ENCODE measurements at regions not wholly inside any gene's neighbourhood (a gene's known extent, or its start where the extent isn't known, plus 50 kb on each side); places are given as distances from the start of the nearest gene placed in this dataset.

GRCh38 chr5:171588790-171589189 is 169.3 kb downstream of the FGF18 start:
- Mint-ChIP-seq H3K27me3 (peaks cover 10% of the 10 kb centered on the region), H3K4me3 (no peak overlapping the region), H3K9me3 (ENCODE audit: insufficient read depth) (no peaks in the 10 kb centered on the region), H3K4me1 (no peaks in the 10 kb centered on the region), H3K27ac (no peak overlapping the region)
- ChIA-PET POLR2A (no interaction called here), CTCF (no interaction called here)
- TF ChIP-seq, protein P1, sequence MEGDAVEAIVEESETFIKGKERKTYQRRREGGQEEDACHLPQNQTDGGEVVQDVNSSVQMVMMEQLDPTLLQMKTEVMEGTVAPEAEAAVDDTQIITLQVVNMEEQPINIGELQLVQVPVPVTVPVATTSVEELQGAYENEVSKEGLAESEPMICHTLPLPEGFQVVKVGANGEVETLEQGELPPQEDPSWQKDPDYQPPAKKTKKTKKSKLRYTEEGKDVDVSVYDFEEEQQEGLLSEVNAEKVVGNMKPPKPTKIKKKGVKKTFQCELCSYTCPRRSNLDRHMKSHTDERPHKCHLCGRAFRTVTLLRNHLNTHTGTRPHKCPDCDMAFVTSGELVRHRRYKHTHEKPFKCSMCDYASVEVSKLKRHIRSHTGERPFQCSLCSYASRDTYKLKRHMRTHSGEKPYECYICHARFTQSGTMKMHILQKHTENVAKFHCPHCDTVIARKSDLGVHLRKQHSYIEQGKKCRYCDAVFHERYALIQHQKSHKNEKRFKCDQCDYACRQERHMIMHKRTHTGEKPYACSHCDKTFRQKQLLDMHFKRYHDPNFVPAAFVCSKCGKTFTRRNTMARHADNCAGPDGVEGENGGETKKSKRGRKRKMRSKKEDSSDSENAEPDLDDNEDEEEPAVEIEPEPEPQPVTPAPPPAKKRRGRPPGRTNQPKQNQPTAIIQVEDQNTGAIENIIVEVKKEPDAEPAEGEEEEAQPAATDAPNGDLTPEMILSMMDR (IDR thresholded peaks at IDR 0.05), result no peak
- TF ChIP-seq EZH2 (IDR thresholded peaks at IDR 0.05; ENCODE audit: borderline replicate concordance, insufficient read depth, low read depth, low read length, poor library complexity, severe bottlenecking), result no peak
- Histone ChIP-seq H3K27ac (ENCODE audit: low read length in 2 of 2) (no peak overlapping the region), H3K9ac (ENCODE audit: low read length) (no peak overlapping the region), H4K20me1 (ENCODE audit: control insufficient read depth, insufficient read depth, low read length, poor library complexity, severe bottlenecking) (no peaks in the 10 kb centered on the region), H3K79me2 (ENCODE audit: control insufficient read depth, insufficient read depth, low read length) (no peaks in the 10 kb centered on the region), H3K4me2 (replicated peaks; ENCODE audit: low read depth, low read length, poor library complexity, severe bottlenecking) (no peak overlapping the region), H3K27me3 (replicated peaks in 1 of 4; ENCODE audit: control extremely low read depth in 1 of 4, control insufficient read depth in 3 of 4, insufficient read depth in 4 of 4, low read length in 3 of 4) (peaks cover 0 to 2% (median 0%) of the 10 kb centered on the region in 4 experiments), H2AFZ (ENCODE audit: insufficient read depth, low read depth, low read length, poor library complexity, severe bottlenecking) (no peak overlapping the region), H3K4me3 (ENCODE audit: control extremely low read depth in 1 of 5, extremely low read depth in 1 of 5, insufficient read depth in 1 of 5, low read depth in 2 of 5, low read length in 4 of 5) (no peak overlapping the region), H3K36me3 (replicated peaks in 1 of 2; ENCODE audit: control extremely low read depth in 1 of 2, control insufficient read depth in 1 of 2, extremely low read depth in 1 of 2, insufficient read depth in 2 of 2, low read length in 1 of 2) (no peaks in the 10 kb centered on the region), H3K9me3 (ENCODE audit: control extremely low read depth in 1 of 3, control insufficient read depth in 2 of 3, insufficient read depth in 1 of 3, low read length in 2 of 3) (no peaks in the 10 kb centered on the region), H3K4me1 (ENCODE audit: control insufficient read depth in 2 of 2, insufficient read depth in 2 of 2, low read length in 2 of 2) (no peaks in the 10 kb centered on the region)
- DNase-seq, result no peak
- intact Hi-C loops (cut with micrococcal nuclease), result no loop called here
- no peak for ATAC-seq (ENCODE audit: low read depth)
- WGBS (ENCODE audit: insufficient coverage), result 91% methylated on average over 7 of the region's 8 CpGs

DNA sequence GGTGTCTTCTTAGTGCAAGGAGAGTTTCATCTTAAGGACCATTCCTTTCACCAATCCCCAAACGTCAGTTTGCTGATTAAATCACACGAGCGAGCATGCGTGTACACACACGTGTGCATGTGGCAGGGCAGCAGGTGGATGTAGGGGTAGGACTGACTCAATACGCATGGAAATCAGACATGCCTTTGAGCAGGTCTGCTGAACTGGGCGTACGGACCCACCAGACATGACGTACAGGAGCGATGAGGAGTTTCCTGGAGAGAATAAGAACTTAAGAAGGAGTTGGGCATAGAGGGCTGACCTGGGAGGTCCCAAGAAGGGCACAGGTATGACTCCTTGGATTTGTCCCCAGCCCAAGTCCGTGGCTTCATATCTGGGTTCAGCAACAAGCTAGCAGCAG is 170.0 kb downstream of the FGF18 start:
- DNase-seq, result no peak
- Mint-ChIP-seq H3K4me3 (no peak overlapping the region), H3K9me3 (ENCODE audit: insufficient read depth) (no peaks in the 10 kb centered on the region), H3K27ac (no peak overlapping the region), H3K27me3 (peaks cover 8% of the 10 kb centered on the region), H3K4me1 (no peaks in the 10 kb centered on the region)
- Histone ChIP-seq H3K4me3 (ENCODE audit: control extremely low read depth in 1 of 5, extremely low read depth in 1 of 5, insufficient read depth in 1 of 5, low read depth in 2 of 5, low read length in 4 of 5) (no peak overlapping the region), H3K9ac (ENCODE audit: low read length) (no peak overlapping the region), H3K9me3 (ENCODE audit: control extremely low read depth in 1 of 3, control insufficient read depth in 2 of 3, insufficient read depth in 1 of 3, low read length in 2 of 3) (no peaks in the 10 kb centered on the region), H2AFZ (ENCODE audit: insufficient read depth, low read depth, low read length, poor library complexity, severe bottlenecking) (no peak overlapping the region), H3K27ac (ENCODE audit: low read length in 2 of 2) (no peak overlapping the region), H3K27me3 (replicated peaks in 1 of 4; ENCODE audit: control extremely low read depth in 1 of 4, control insufficient read depth in 3 of 4, insufficient read depth in 4 of 4, low read length in 3 of 4) (peaks cover 0 to 2% (median 0%) of the 10 kb centered on the region in 4 experiments), H3K79me2 (ENCODE audit: control insufficient read depth, insufficient read depth, low read length) (no peaks in the 10 kb centered on the region), H3K4me1 (ENCODE audit: control insufficient read depth in 2 of 2, insufficient read depth in 2 of 2, low read length in 2 of 2) (no peaks in the 10 kb centered on the region), H3K36me3 (replicated peaks in 1 of 2; ENCODE audit: control extremely low read depth in 1 of 2, control insufficient read depth in 1 of 2, extremely low read depth in 1 of 2, insufficient read depth in 2 of 2, low read length in 1 of 2) (no peaks in the 10 kb centered on the region), H4K20me1 (ENCODE audit: control insufficient read depth, insufficient read depth, low read length, poor library complexity, severe bottlenecking) (no peaks in the 10 kb centered on the region), H3K4me2 (replicated peaks; ENCODE audit: low read depth, low read length, poor library complexity, severe bottlenecking) (no peak overlapping the region)
- no peak for TF ChIP-seq EZH2 (IDR thresholded peaks at IDR 0.05; ENCODE audit: borderline replicate concordance, insufficient read depth, low read depth, low read length, poor library complexity, severe bottlenecking)
- TF ChIP-seq, protein P1 (IDR thresholded peaks at IDR 0.05), result no peak
- POLR2A ChIA-PET, result no interaction called here
- 91% methylated on average over 10 of the region's 11 CpGs for WGBS (ENCODE audit: insufficient coverage)
- intact Hi-C loops (cut with micrococcal nuclease), result no loop called here
- ATAC-seq (ENCODE audit: low read depth), result no peak
- CTCF ChIA-PET, result no interaction called here
